ENCODE measurements at regions not wholly inside any gene's neighbourhood (a gene's known extent, or its start where the extent isn't known, plus 50 kb on each side); places are given as distances from the start of the nearest gene placed in this dataset.

DNA sequence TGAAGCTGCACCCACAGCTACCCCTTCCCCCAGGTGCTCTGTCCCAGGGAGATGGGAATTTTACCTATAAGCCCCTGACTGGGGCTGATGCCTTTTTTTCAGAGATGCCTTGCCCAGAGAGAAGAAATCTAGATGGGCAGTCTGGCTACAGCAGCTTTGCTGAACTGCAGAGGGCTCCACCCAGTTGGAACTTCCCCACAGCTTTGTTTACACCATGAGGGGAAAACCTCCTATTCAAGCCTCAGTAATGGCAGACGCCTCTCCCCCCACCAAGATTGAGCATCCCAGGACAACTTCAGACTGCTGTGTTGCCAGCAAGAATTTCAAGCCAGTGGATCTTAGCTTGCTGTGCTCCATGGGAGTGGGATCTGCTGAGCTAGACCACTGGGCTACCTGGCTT, 122.6 kb upstream of the MOCS1 start:
- no peak for DNase-seq

- no peak for DNase-seq
These were observed 120.3 kb upstream of the MOCS1 start for GRCh38 chr6:40054602-40055001.

- DNase-seq: no peak
These were observed 119.9 kb upstream of the MOCS1 start for GRCh38 chr6:40054186-40054585.

DNA sequence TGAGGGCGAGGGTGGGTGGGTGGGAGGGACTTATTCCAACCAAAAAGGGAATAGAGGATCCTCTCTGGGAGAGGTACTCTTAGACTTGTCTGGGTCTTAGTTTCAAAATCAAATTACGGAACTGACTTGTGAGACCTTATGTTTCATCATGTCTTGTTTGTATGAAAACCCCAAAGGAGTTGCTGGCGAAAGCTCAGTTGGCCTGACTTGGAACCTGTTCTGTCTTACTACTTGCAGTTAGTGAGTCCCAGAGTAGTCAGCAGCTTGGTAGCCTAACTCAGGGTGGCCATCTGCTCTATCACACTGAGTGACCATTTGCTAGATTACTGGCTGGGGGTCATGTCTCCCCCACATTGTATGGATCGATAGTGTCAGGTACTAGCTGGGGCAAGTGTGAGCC, 114.9 kb upstream of the MOCS1 start:
- no peak for DNase-seq

GRCh38 chr6:40044196-40044595, 109.9 kb upstream of the MOCS1 start:
- DNase-seq: no peak

DNA sequence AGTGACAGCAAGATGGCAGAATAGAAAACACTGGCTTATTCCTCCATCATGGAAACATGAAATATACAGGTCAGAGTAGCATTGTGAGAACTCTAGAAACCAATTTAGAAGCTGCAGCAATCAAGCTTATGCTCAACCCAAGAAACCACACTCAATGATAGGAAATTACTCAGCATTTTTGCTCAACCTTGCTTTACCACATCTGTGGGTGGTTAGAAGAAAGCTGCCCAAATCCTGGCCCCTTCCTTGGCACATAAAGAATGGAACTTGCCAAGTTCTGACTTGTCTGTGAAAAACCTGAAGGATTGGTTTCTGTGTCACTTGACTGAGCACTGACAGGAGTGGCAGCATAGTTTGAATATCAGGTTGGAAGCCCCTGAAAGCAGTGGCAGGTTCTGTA, 108.0 kb upstream of the MOCS1 start:
- no peak for DNase-seq

GRCh38 chr6:40039042-40039441, 104.8 kb upstream of the MOCS1 start:
- DNase-seq: no peak

DNA sequence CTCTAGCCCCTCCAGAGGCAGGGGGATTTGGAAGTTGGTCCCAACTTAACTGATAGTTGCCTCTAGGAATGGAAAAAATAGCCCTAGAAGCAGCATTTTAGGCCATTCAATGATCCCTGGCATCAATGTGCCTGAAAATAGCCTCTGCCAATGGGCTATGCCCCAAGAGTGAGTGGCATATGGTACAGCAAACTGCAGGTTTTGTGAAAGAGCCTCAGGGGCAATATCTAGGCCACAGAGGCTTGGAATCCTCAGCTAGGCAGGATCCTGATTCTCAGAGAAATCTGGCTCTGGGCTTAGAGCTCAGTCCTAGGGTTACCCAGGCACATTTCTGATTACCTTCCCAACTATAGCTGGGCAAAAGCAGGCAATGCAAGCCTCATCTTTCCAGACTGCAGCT, 104.4 kb upstream of the MOCS1 start:
- no peak for DNase-seq

GRCh38 chr6:40037271-40037670, 103.0 kb upstream of the MOCS1 start:
- no peak for DNase-seq

DNA sequence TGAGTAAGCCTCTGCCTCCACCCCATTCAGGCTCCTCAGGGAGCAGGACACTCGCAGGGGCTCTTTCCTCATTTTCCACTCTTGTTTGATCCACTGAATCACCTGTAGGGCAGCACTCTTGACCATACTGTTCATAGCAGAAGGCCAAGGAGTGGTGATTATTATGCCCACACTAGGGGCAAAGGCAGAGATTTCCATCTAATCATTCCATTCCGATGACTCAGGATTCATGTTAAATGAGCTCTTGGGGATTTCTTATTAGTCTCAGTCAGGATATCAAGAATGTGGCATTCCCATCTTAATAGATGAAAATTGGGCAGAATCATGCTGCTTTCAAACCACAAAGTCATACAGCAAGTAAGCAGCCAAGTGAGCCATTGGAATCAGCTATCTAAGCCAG, 101.9 kb upstream of the MOCS1 start:
- DNase-seq: no peak

DNA sequence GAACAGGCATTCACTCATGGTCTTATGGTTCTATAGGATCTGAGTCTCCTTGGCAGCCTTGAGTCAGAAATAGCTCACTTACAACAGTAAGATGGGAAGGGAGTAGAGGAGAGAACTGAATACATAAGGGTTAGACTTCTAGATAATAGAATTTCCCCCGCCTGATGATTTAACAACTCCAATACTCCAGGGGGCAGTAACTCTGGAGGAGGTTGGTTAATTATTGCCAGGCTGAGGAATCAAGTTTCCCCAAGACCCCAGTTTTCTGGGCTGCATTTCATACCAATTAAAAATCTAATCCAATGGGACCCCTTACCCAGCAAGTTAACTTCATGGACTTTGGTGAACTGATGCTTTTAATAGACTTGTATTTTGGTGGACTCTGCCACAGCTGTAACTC, 94.2 kb upstream of the MOCS1 start:
- DNase-seq: no peak

GRCh38 chr6:40022867-40023266, 88.6 kb upstream of the MOCS1 start:
- no peak for DNase-seq

DNA sequence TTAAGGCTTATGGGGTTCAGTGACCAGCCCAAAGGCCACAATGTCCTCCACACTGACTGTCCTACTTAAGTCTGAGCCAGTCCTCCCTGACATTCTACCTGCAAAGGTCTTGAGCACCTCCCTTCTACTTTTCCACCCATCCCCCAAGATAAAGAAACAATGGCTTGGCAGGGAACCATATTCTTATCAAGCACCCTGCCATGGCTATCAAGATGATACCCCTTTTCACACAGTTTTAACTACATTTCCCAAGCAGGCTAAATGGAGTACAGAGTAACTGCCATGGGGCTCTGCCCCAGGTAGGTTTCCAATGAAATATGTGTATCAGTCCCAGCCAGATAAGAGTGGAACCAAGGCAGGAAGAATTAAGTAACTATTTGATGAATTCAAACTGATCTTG, 85.9 kb upstream of the MOCS1 start:
- DNase-seq: no peak

DNA sequence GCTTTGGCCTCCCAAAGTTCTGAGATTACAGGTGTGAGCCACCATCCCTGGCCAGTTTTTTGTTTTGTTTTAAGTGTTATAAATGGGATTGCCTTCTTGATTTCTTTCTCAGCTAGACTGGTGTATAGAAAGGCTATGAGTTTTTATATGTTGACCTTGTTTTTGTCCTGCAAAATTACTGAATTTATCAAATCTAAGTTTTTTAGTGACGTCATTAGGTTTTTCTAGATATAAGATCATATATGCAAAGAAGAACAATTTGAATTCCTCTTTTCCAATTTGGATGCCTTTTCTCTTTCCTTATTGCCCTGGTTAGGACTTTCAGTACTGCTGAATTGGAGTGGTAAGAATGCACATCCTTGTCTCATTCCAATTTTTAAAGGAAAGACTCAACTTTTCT, 81.3 kb upstream of the MOCS1 start:
- no peak for DNase-seq

- no peak for DNase-seq
These were observed 77.6 kb upstream of the MOCS1 start for GRCh38 chr6:40011844-40012243.

DNA sequence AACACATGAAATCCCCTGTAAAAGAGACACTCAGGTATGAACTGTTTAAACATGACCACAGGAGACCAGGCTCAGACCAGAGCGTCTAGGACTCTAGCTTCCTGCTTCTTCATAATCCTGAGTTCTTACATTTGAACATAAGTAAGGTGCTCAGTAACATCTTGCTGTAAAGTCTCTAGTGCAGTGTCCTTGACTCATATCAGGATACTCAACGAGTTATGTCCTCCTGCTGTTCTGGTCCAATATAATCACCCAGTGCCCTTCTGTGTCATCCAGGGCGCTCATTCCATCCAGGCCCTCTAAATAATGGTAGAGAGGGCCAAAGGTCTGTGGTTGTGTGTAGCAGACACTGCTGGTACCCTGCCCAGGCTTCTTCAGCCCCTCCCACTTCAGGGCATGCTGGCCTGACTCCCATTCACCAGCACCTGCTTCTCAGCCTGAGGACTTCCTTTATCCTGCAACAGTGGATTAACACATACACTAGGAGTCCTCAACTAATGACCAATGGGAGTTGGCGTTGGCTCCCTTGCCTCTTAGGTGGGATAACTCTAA, 66.8 kb upstream of the MOCS1 start:
- DNase-seq: no peak

DNA sequence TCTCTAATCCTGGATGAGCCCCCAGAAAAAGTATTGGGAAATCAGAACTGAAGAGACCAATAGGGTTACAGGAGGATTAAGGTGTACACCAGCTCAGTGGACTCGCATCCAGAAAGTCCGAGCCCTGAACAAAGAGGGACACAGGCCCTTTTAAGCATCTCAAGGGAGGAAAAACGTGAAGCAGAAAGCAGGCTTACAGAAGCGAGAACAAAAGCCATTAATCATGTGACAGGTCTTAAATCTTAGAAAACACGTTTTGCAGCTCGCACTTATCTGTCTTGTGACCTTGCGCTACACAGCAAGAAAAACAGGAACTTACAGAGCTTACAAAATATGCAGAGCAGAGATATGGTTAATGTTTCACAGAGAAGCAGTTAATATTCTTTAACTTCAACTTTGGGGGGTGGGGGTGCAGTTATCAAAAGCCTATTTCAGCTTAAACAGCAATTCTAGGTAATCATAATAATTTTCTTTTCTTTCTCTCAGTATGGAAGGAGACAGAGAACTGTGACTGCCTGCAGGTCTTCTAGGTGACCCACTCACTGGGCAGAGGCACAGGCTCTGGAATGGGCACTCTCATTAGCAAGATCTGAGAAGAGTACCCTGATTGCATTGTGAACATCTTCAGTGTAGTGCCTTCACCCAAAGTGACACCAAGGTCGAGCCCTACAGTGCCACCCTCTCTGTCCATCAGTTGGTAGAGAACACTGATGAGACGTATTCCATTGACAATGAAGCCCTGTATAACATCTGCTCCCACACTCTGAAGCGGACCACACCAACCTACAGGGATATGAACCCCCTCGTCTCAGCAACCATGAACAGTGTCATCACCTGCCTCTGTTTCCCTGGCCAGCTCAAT, 65.0 kb upstream of the MOCS1 start:
- no peak for DNase-seq

GRCh38 chr6:39998126-39998525, 63.9 kb upstream of the MOCS1 start:
- no peak for DNase-seq

DNA sequence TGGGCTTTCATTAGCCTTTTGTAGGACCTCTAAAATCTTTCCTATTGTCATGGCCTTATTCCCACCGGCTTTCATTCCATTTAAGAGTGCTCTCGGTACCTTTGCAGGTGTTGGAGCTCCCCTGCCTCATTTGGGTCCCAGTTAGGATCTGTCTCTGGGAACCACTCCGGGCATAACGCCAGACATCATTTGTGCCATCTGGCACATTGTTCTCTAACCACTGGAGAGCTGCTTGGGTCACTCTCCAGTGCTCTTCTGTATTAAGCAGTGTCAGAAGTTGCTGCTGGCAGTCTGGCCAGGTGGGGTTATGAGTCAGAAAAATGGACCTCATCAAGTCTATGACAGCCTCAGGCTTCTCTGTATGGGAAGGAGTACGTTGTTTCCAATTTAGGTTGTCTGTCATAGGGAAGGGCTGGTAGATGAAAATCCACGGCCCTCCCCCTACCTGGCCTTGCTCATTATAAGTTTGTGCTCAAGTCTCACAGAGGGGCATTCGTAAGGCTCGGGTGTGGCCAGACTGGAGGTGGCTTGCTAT, 62.9 kb upstream of the MOCS1 start:
- DNase-seq: no peak

- DNase-seq: no peak
These were observed 61.4 kb upstream of the MOCS1 start for GRCh38 chr6:39995633-39996032.

- no peak for DNase-seq
These were observed 58.8 kb upstream of the MOCS1 start for GRCh38 chr6:39992861-39993622.
